Esophagus squamous epithelium (tissue), 5 donors: ENCODE measurements at regions not wholly inside any gene's neighbourhood (a gene's known extent, or its start where the extent isn't known, plus 50 kb on each side); places are given as distances from the start of the nearest gene placed in this dataset.

ENCODE experiments used
- DNase-seq: peaks from one replicate; lab custom pipeline; 2025; lab: John Stamatoyannopoulos, UW
- H3K27ac ChIP-seq, 4 donors: fragments of 200-600 bp; sonication (generic); one replicate each; pipeline ENCODE4 v1.5.1; 2016 to 2019; ENCODE audit warnings: mild to moderate bottlenecking in 1 of 4
- H3K27me3 ChIP-seq, 4 donors: fragments of 200-600 bp; sonication (generic); 1 replicate in 3 of 4; 2 replicates in 1 of 4; pipeline versions ENCODE4 v1.5.1 to v1.6.0; 2017 to 2021; ENCODE audit warnings: antibody characterized with exemption in 1 of 4
- H3K36me3 ChIP-seq, 3 donors: fragments of 200-600 bp; sonication (generic); one replicate each; pipeline ENCODE4 v1.5.1; 2016 to 2019
- H3K4me1 ChIP-seq, 3 donors: fragments of 200-600 bp; sonication (generic); one replicate each; pipeline ENCODE4 v1.5.1; 2017 to 2019
- H3K4me3 ChIP-seq, 4 donors: fragments of 200-600 bp; sonication (generic); 1 replicate in 3 of 4; 2 replicates in 1 of 4; pipeline ENCODE4 v1.5.1; 2016 to 2019; ENCODE audit warnings: mild to moderate bottlenecking in 2 of 4, moderate library complexity in 1 of 4
- H3K9me3 ChIP-seq, 3 donors: fragments of 200-600 bp; sonication (generic); one replicate each; pipeline ENCODE4 v1.5.1; 2016 to 2019
- POLR2A ChIP-seq, 4 donors: fragments of 450-650 bp; IDR thresholded peaks; one replicate each; pipeline ENCODE4 v1.6.1; 2017; ENCODE audit warnings: antibody characterized with exemption in 4 of 4, mild to moderate bottlenecking in 4 of 4, moderate library complexity in 3 of 4
- WGBS, 2 donors: methylation state at CpG; one replicate each; pipeline ENCODE4 v1.1.5; 2018; 5-methylcytosine and 5-hydroxymethylcytosine counted together
- intact Hi-C: fragments of 100-400 bp; cut with DNase I; formaldehyde crosslinking; loops from one replicate; pipeline ENCODE4 v1.15.0; 2022
- TF ChIP-seq, protein P1 (sequence below), 6 experiments: fragments of 450-650 bp in 4 of 6; fragments of 200-600 bp in 2 of 6; sonication (generic) in 2 of 6; IDR thresholded peaks; one replicate each; pipeline ENCODE4 v1.5.1; 2016 to 2019; ENCODE audit warnings: antibody characterized with exemption in 6 of 6, mild to moderate bottlenecking in 4 of 6, moderate library complexity in 4 of 6
- donor health status: DM: yes; HTN: yes; CAD: no.

DNA sequence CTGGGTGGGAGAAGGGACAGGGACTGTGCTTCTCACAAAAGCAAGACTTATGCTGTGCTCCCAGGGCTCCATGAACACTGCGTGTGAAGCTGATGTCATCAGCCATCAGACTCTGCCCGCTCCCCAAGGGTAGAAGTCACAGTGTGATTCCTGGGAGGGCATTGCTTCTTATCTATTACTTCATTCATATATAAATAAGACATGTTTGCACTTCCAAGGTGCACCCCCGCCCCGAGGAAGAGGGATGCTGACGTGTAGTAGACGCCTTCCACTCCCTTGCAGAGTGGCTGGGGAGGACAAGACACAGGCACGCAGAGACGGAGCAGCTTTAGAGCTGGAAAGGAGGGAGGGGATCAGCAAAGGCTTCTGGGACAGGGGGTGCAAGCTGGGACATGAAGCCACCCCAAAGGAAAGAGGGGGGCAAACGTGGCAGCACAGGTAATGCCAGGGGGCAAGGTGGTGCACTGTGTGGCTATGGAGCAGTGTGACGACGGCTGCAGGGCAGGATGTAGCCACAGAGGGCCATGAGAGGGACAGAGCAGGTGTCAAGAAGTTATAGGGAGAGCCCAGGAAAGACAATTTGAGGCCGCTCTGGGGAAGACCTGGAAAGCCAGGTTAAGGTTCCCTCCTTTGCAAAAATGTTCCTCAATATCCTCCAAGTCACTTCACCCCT, 558.5 kb downstream of the MN1 start:
- no peak overlapping the region for H3K27ac ChIP-seq
- H3K4me1 ChIP-seq, result peaks cover 0 to 39% (median 0%) of the 10 kb centered on the region in 3 donors
- H3K27me3 ChIP-seq, result no peaks in the 10 kb centered on the region
- H3K4me3 ChIP-seq, result no peak overlapping the region
- no peaks in the 10 kb centered on the region for H3K9me3 ChIP-seq
- intact Hi-C loops, result no loop called here
- no peak for DNase-seq
- TF ChIP-seq POLR2A (IDR thresholded peaks at IDR 0.05), result no peak
- TF ChIP-seq, protein P1, sequence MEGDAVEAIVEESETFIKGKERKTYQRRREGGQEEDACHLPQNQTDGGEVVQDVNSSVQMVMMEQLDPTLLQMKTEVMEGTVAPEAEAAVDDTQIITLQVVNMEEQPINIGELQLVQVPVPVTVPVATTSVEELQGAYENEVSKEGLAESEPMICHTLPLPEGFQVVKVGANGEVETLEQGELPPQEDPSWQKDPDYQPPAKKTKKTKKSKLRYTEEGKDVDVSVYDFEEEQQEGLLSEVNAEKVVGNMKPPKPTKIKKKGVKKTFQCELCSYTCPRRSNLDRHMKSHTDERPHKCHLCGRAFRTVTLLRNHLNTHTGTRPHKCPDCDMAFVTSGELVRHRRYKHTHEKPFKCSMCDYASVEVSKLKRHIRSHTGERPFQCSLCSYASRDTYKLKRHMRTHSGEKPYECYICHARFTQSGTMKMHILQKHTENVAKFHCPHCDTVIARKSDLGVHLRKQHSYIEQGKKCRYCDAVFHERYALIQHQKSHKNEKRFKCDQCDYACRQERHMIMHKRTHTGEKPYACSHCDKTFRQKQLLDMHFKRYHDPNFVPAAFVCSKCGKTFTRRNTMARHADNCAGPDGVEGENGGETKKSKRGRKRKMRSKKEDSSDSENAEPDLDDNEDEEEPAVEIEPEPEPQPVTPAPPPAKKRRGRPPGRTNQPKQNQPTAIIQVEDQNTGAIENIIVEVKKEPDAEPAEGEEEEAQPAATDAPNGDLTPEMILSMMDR (IDR thresholded peaks at IDR 0.05), result no peak
- no peaks in the 10 kb centered on the region for H3K36me3 ChIP-seq
- 48 to 50% methylated on average over 9 of the region's 12 CpGs for WGBS, 2 donors

DNA sequence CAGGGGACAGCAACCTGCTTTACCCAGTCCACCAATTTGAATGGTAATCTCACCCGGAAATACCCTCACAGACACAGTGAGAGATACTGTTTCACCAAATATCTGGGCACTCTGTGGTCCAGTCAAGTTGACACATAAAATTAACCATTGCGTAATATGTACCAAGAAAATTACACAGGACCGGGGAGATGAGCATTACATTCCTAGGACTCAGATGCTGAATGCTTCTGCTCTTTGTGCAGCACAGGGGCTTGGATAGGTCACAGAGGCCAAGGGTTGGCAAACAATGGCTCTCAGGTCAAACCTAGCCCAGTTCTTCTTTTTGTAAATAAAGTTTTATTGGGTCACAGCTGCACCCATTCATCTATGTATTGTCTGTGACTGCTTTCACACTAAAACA, 557.2 kb downstream of the MN1 start:
- intact Hi-C loops, result no loop called here
- TF ChIP-seq, protein P1 (IDR thresholded peaks at IDR 0.05), result no peak
- TF ChIP-seq POLR2A (IDR thresholded peaks at IDR 0.05), result no peak
- H3K36me3 ChIP-seq, result no peaks in the 10 kb centered on the region
- WGBS, 2 donors, result 90 to 94% methylated on average over 3 of the region's 3 CpGs
- no peak overlapping the region for H3K4me3 ChIP-seq
- DNase-seq, result no peak
- no peak overlapping the region for H3K27ac ChIP-seq
- H3K27me3 ChIP-seq, result no peaks in the 10 kb centered on the region
- peaks cover 0 to 32% (median 0%) of the 10 kb centered on the region in 3 donors for H3K4me1 ChIP-seq
- H3K9me3 ChIP-seq, result no peaks in the 10 kb centered on the region

DNA sequence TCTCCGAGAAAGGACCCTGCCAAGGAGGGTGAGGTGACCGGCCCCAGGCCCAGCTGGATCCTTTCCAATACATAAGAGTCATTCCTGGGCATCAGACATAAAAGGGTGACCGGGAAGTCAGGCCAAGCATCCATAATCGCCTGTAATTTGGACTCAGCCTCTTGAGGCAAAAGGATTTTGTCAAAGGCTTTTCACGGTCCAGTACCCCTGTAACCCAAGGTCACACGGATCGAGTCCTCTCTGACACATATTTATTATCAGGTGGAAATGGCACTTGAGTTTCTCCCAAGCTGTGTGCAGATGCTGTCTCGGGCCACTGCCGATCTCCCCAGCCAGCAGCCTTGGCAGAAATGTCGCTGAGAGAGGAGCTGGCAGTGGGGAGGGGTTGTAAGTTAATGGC, 556.5 kb downstream of the MN1 start:
- no peak for TF ChIP-seq POLR2A (IDR thresholded peaks at IDR 0.05)
- TF ChIP-seq, protein P1 (IDR thresholded peaks at IDR 0.05), result no peak
- Histone ChIP-seq H3K27ac (no peak overlapping the region), H3K4me1 (peaks cover 0 to 30% (median 0%) of the 10 kb centered on the region in 3 donors), H3K36me3 (no peaks in the 10 kb centered on the region), H3K4me3 (no peak overlapping the region), H3K27me3 (no peaks in the 10 kb centered on the region), H3K9me3 (no peaks in the 10 kb centered on the region)
- WGBS, 2 donors, result 70 to 76% methylated on average over 8 to 9 of the region's 10 CpGs
- intact Hi-C loops, result no loop called here
- DNase-seq, result no peak

DNA sequence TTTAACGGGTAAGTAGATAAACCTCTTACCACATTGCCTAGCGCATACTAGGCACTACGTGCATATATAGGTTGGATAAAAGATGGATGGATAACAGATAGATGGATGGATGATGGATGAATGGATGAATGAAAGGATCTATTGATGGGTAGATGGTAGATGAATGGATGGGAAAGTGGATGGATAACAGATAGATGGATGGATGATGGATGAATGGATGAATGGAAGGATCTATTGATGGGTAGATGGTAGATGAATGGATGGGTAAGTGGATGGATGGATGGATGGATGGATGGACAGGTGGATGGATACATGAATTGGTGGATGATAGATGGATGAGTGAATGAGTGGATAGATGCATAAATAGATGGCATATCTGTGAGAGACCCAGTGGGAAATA, 555.0 kb downstream of the MN1 start:
- WGBS, 2 donors, result 92 to 100% methylated on average over 3 of the region's 3 CpGs
- no peak for DNase-seq
- Histone ChIP-seq H3K27me3 (no peaks in the 10 kb centered on the region), H3K27ac (no peak overlapping the region), H3K9me3 (no peaks in the 10 kb centered on the region), H3K36me3 (no peaks in the 10 kb centered on the region), H3K4me3 (no peak overlapping the region), H3K4me1 (peaks cover 0 to 26% (median 0%) of the 10 kb centered on the region in 3 donors)
- intact Hi-C loops, result no loop called here
- no peak for TF ChIP-seq POLR2A (IDR thresholded peaks at IDR 0.05)
- TF ChIP-seq, protein P1 (IDR thresholded peaks at IDR 0.05), result no peak

DNA sequence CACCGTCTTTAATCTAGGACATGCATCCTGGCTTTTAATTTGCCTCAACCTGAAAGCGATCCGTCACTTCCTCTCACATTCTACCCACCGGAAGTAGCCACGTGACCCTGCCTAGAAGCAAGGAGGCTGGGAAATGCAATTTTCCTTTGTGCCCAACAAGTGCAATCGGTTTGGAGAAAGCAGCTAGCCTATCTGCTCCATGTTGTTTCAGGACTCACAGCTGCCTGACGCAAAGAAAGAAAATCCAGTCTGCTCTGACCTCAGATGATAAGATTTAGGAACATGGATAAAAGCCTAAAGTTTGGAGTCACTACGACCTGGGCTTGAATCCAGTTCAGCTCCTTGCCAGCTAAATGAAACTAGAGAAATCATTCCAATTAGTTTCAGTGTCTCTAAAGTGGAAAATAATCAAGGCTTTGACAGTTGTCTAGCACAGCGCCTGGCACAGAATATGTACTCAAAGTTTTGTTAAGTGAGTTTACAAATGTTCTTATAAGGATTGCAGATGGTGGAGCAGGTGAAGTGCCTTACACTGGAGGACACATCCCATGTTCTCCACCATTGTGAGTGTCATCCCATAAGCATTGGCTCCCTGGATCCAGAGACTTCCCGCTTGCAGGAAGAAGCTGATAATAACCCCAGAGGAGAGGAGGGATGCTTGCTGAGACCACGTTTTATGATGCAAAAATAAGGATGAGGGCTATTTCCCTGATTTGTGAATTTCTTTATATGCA, 553.7 kb downstream of the MN1 start:
- TF ChIP-seq, protein P1 (IDR thresholded peaks at IDR 0.05), result no peak
- Histone ChIP-seq H3K36me3 (no peaks in the 10 kb centered on the region), H3K4me3 (no peak overlapping the region), H3K4me1 (peaks cover 0 to 13% (median 0%) of the 10 kb centered on the region in 3 donors), H3K27me3 (no peaks in the 10 kb centered on the region), H3K9me3 (no peaks in the 10 kb centered on the region), H3K27ac (peak overlapping the region in 2 of 4 donors; percentile 26 to 44)
- WGBS, 2 donors, result 55 to 58% methylated on average over 5 to 9 of the region's 11 CpGs
- intact Hi-C loops, result no loop called here
- no peak for DNase-seq
